K562 (cell line): ENCODE measurements at regions not wholly inside any gene's neighbourhood (a gene's known extent, or its start where the extent isn't known, plus 50 kb on each side); places are given as distances from the start of the nearest gene placed in this dataset.

Experiments
- CREB1 ChIP-seq, 2 experiments: sonication (generic) in 1 of 2; formaldehyde crosslinking in 1 of 2; IDR thresholded peaks; 2 replicates each; pipeline versions ENCODE4 v1.6.1 to v1.8.0; 2012 to 2022; ENCODE audit warnings: inconsistent platforms in 1 of 2, mild to moderate bottlenecking in 1 of 2, missing genetic modification reagents in 1 of 2, moderate library complexity in 1 of 2
- SMAD3 ChIP-seq: fragments of 450-650 bp; formaldehyde crosslinking; conservative IDR thresholded peaks from 2 replicates; pipeline ENCODE4 v1.4.0; 2020; ENCODE audit warnings: mild to moderate bottlenecking
- SMARCB1 ChIP-seq: IDR thresholded peaks from 2 replicates; pipeline ENCODE4 v1.6.1; 2011; ENCODE audit warnings: improper control_type of control experiment, low read depth; ENCODE audit not compliant: insufficient read length
- SMC3 ChIP-seq: conservative IDR thresholded peaks from 2 replicates; pipeline ENCODE4 v1.6.1; 2011; ENCODE audit warnings: low read depth, low read length, improper control_type of control experiment; ENCODE audit not compliant: insufficient read depth
- ZFX ChIP-seq: sonication (generic); formaldehyde crosslinking; IDR thresholded peaks from 2 replicates; pipeline ENCODE4 v1.8.0; 2022; ENCODE audit warnings: mild to moderate bottlenecking, missing genetic modification reagents, moderate library complexity
- TF ChIP-seq, protein P1 (sequence below): sonication (generic); formaldehyde crosslinking; IDR thresholded peaks from 2 replicates; pipeline ENCODE4 v1.8.1; 2022; ENCODE audit warnings: missing genetic modification reagents
- TF ChIP-seq, protein P2 (sequence below): sonication (generic); formaldehyde crosslinking; IDR thresholded peaks from 2 replicates; pipeline ENCODE4 v1.8.1; 2022; ENCODE audit warnings: missing genetic modification reagents
- TF ChIP-seq, protein P3 (sequence below): fragments of 200-800 bp; sonication (Bioruptor generic); IDR thresholded peaks from 2 replicates; pipeline ENCODE4 v1.6.1; 2017; ENCODE audit warnings: missing genetic modification characterization, missing compliant biosample characterization
- TF ChIP-seq, protein P4 (sequence below), 3 experiments: IDR thresholded peaks in 2 of 3; conservative IDR thresholded peaks in 1 of 3; 2 replicates each; pipeline ENCODE4 v1.5.1; 2011 to 2012; ENCODE audit warnings: low read length in 3 of 3, mild to moderate bottlenecking in 3 of 3, control low read depth in 2 of 3, improper control_type of control experiment in 1 of 3, inconsistent platforms in 1 of 3, low read depth in 1 of 3, mixed read lengths in 1 of 3, moderate library complexity in 1 of 3; ENCODE audit not compliant: insufficient read depth in 2 of 3

DNA sequence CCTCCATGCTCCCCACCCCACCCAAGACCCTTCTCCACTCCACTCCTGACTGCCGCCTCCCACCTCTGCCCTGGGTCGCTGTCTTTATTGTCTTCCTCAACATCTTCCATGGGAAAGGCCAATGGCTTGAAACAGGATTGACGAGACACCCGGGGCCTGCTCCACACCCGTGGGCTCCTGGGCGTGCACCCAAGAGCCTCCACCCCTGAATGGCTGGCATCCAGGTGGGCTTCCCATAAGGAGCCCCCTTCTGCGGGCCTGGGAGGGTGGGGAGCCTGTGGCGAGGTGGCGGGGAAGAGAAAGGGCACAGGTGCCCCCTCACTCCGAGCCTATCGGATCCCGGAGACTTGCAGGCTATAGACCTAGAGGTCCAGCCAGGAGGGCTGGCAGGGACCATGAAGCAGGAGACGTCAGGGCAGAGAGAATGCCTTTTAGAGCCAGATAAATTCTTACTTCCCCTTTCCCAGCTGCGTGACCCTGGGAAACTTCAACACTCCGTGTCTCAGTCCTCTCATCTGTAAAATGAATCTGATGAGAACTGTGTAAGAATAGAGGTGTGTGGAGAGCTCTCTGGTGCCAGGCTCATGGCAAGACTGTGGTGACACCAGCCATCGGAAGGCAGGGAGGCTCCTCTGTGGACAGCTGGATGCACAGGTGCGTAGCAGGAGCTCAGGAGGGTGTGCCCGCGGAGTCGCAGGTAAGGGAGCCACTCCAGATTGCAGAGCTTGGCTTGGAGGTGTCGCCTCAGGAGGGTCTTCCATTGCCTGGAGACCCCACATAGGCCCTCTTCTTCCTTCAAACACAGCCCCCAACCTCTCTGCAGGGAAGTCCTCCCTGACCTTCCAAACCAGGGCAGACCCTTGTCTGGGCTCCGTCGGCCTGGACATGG lies 53.9 kb downstream of the SMIM38 start:
- TF ChIP-seq, protein P1, sequence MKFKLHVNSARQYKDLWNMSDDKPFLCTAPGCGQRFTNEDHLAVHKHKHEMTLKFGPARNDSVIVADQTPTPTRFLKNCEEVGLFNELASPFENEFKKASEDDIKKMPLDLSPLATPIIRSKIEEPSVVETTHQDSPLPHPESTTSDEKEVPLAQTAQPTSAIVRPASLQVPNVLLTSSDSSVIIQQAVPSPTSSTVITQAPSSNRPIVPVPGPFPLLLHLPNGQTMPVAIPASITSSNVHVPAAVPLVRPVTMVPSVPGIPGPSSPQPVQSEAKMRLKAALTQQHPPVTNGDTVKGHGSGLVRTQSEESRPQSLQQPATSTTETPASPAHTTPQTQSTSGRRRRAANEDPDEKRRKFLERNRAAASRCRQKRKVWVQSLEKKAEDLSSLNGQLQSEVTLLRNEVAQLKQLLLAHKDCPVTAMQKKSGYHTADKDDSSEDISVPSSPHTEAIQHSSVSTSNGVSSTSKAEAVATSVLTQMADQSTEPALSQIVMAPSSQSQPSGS (CRISPR knock-in tag): no peak
- TF ChIP-seq SMC3 (no peak), CREB1 (IDR thresholded peaks at IDR 0.05) (no peak), CREB1 (CRISPR knock-in tag; IDR thresholded peaks at IDR 0.05) (no peak), SMARCB1 (no peak), ZFX (no peak), SMAD3 (CRISPR knock-in tag) (no peak)
- TF ChIP-seq, protein P2, sequence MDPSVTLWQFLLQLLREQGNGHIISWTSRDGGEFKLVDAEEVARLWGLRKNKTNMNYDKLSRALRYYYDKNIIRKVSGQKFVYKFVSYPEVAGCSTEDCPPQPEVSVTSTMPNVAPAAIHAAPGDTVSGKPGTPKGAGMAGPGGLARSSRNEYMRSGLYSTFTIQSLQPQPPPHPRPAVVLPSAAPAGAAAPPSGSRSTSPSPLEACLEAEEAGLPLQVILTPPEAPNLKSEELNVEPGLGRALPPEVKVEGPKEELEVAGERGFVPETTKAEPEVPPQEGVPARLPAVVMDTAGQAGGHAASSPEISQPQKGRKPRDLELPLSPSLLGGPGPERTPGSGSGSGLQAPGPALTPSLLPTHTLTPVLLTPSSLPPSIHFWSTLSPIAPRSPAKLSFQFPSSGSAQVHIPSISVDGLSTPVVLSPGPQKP (CRISPR knock-in tag): no peak
- TF ChIP-seq, protein P3, sequence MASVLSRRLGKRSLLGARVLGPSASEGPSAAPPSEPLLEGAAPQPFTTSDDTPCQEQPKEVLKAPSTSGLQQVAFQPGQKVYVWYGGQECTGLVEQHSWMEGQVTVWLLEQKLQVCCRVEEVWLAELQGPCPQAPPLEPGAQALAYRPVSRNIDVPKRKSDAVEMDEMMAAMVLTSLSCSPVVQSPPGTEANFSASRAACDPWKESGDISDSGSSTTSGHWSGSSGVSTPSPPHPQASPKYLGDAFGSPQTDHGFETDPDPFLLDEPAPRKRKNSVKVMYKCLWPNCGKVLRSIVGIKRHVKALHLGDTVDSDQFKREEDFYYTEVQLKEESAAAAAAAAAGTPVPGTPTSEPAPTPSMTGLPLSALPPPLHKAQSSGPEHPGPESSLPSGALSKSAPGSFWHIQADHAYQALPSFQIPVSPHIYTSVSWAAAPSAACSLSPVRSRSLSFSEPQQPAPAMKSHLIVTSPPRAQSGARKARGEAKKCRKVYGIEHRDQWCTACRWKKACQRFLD (CRISPR knock-in tag): no peak
- TF ChIP-seq, protein P4, sequence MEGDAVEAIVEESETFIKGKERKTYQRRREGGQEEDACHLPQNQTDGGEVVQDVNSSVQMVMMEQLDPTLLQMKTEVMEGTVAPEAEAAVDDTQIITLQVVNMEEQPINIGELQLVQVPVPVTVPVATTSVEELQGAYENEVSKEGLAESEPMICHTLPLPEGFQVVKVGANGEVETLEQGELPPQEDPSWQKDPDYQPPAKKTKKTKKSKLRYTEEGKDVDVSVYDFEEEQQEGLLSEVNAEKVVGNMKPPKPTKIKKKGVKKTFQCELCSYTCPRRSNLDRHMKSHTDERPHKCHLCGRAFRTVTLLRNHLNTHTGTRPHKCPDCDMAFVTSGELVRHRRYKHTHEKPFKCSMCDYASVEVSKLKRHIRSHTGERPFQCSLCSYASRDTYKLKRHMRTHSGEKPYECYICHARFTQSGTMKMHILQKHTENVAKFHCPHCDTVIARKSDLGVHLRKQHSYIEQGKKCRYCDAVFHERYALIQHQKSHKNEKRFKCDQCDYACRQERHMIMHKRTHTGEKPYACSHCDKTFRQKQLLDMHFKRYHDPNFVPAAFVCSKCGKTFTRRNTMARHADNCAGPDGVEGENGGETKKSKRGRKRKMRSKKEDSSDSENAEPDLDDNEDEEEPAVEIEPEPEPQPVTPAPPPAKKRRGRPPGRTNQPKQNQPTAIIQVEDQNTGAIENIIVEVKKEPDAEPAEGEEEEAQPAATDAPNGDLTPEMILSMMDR (IDR thresholded peaks at IDR 0.05 in 2 of 3, conservative IDR thresholded peaks at IDR 0.05 in 1 of 3; ENCODE audit: insufficient read depth in 2 of 3, low read depth in 1 of 3, low read length in 3 of 3): no peak
